HPDE6-E6E7 (cell line): ENCODE measurements at regions not wholly inside any gene's neighbourhood (a gene's known extent, or its start where the extent isn't known, plus 50 kb on each side); places are given as distances from the start of the nearest gene placed in this dataset.

Source experiments
- DNase-seq: peaks from one replicate; pipeline ENCODE4 v3.0.0; 2011; ENCODE audit warnings: missing footprints; ENCODE audit errors: extremely low spot score

DNA sequence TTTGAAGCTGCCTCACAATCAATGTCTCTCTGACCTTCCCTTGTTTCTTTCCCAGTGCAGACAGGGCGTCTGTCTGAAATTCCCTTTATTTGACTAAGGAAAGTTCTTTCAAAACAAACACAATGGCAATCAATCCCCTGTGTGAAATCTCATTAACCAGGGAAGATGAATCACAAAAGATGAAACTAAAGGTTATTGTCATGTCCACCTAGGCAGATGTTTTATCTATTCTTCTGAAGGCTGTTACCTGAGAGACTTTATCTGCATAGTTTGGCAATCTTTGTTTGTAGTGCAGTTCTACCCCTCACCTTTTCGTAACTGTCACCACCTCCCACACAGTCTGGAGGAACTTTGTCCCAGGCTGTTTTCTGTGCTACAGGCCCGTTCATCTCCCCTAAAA lies 217.5 kb upstream of the RIOK2 start:
- no peak for DNase-seq

DNA sequence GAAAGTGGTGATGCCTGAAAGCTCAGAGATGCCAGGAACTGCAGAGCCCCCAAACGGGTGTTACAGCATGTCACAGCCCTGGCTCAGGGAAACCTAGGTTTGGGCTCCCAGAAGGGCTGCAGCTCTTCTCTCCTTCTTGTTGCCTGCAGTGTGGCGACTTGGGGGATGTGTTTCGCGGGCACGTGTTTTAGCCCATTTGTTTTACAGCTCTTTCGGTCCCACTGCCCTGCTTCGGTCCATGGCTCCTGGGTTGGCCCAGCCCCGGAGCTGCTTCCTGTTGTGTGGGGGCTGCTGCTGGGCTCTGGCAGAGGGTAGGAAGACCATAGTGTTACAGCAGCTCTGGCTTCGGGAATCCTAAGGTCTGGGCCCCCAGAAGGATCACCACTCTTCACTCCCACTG lies 222.9 kb upstream of the RIOK2 start:
- no peak for DNase-seq

DNA sequence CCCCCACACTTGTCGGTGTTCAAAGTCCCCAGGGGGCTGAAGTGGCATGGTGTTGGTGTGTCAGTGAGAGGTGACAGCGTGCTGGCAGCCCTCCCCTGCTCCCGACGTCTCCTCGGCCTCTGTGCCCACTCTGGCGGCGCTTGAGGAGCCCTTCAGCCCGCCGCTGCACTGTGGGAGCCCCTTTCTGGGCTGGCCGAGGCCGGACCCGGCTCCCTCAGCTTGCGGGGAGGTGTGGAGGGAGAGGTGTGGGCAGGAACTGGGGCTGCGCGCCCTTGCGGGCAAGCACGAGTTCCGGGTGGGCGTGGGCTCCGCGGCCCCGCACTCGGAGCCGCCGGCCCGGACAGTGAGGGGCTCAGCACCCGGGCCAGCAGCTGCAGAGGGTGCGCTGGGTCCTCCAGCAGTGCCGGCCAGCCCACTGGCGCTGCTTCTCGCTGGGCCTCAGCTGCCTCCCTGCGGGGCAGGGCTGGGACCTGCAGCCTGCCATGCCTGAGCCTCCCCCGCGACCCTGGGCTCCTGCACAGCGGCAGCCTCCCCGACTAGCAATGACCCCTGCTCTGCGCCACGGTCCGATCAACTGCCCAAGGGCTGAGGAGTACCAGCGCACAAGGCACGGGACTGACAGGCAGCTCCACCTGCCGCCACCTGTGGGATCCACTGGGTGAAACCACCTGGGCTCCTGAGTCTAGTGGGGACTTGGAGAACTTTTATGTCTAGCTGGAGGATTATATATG lies 224.1 kb upstream of the RIOK2 start:
- no peak for DNase-seq

DNA sequence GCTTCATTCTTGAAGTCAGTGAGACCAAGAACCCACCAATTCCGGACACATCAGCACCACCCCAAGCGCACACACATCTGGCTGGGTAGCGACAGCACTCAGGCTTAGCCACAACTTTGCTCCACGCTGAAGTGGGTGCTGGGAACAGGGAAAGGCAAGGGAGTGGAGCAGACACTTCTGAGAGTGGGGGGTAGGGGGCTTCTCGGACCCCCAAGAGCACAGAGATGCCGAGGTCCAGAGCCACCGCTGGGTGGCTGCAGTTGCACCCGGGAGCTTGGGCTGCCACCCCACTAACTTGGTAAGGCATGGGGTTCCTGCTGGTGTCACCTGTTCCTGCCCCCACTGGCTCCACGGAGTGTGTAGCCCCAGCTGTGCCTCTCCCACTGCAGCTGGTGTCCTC lies 225.3 kb upstream of the RIOK2 start:
- DNase-seq: no peak

DNA sequence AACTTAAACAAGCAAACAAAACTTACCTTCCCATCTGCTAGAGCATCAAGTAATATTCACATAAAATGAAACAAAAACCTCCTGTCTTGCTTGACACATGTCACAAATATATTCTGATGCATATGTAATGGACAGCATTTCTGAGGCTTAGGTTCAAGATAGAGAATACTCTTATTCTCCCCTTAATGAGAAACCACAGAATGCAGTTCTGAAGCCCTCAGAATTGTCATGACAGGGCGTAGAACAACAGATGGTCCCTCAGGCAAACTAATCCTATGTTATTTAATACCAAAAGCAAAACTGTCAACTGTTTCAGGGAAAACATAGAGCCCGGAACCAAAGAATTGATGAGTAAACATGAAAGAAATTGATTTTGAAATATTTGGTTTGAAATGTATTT lies 229.9 kb upstream of the RIOK2 start:
- DNase-seq: no peak

DNA sequence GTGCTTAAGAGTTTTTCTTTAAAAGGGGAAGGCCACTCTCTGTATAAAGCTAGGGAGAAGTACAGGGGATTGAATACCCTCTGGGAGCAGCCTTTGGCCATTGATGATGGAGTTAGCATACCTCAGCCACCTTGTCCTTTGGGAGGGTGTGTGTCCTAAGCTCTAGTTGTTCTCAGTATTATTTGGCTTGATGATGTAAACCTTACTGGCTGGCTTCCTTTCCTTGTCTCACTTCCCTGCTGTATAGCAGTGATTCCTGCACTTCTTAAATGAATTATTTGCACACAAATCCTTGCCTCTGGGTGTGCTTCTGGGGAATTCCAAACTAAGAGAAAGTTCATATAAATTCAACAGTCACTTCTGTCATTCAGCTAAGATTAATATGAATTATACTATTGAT lies 234.9 kb upstream of the RIOK2 start:
- no peak for DNase-seq

DNA sequence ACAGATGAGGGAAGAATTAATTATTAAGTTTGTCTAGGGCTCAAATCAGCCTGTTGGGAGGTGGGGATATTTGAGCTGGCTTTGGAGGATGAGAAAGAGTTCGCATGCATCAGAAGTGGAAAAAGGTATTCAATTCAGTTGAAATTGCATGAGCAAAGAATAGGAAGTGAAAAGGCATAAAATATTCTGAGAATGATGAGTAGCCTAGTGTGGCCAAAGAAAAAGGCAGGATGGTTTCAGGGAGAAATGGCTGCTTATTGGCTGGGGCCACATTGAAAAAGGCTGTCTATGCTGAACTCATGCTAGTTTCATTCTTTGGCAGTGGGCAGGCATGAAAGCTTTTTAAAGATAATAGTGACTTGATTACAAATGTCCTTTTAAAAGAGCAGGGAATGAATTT lies 235.4 kb upstream of the RIOK2 start:
- DNase-seq: no peak

DNA sequence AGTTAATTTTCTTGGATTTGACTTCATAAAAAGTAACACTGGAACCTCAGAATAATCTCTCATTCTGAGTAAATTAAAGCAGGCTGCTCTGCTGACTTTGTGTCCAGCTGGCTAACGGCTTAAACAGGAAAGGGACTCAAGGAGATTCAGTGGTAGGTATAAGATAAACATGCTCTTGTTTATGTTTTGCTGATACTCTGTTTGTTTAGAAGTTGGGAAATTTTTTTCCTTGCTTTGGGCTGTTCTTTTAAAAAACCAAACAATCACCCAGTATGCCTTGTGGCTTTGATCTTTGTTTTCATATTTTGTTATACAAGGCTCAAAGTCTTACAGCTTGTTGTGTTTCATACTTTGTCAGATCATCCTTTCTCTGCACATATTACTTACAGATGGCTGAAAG lies 237.6 kb upstream of the RIOK2 start:
- no peak for DNase-seq

DNA sequence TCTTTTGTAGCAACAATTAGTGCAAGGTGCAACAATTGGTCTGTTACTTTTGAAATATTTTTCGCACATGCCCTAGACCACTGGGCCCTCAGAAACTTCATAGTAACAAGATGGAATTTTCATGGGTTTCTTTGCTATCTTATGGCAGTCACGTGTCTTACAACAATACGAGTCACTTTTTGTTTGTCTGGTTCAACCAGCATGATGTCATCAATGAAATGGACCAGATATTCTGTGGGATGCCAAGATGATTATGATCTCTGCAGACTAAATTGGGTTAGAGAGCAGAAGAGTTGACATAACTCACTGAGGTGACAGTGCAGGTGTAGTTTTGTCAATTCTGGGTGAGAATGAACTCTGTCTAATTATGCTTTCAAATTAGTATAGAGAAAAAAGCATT lies 239.6 kb upstream of the RIOK2 start:
- no peak for DNase-seq

DNA sequence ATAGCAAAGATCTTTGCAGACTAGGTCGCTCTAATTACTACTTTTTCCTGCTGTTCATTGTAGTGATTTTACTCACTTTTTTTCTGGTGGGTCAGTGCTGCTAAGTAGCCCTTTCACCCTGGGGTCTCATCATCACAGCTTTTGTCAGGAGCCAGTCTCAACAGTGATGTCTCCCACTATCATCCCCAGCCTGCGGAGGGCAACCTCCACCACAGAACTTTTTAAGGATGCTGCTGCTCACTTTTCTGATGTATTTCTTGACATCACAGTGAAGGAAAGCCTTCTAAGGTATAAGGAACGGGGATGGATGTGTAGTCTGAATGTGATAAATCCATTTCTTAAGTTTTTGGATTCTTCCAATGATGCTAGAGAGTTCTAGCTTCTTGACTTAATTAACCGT lies 242.5 kb upstream of the RIOK2 start:
- no peak for DNase-seq

DNA sequence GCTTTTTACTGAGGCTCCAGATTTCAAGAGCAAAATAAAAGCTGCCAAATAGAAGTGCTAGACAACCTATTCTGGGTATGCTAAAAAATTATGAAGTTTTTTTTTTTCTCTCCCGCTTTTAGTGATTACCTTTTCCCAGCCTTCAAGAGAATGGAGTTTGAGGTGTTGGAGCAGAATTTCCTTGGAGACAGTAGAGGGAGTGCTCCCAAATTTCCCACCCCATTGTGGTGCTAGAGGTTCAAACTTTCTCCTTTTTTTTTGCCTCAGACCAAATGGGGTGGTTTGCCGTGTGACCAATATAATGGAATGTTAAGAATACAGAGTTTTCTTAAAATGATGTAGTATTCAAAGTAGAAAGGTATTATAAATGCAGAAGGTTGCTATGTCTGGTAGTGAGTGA lies 244.2 kb upstream of the RIOK2 start:
- DNase-seq: no peak

DNA sequence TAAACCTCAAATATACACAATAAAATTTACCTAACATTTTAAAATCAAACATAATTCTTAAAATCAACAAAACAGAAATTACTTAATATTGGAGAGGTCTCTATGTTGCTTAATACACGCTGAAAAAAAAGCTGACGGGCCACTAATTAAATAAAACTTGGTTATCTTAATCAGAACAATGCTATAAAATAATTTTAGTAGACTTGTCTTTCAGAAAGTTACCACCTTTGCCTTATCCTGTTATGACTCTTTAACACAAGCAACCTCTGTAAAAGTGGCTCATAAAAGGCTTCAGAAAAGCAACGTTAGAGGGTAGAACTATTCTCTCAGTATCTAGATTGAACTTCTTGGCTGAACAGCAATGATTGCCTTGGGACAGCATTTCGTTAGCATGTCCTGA lies 251.0 kb upstream of the RIOK2 start:
- no peak for DNase-seq

DNA sequence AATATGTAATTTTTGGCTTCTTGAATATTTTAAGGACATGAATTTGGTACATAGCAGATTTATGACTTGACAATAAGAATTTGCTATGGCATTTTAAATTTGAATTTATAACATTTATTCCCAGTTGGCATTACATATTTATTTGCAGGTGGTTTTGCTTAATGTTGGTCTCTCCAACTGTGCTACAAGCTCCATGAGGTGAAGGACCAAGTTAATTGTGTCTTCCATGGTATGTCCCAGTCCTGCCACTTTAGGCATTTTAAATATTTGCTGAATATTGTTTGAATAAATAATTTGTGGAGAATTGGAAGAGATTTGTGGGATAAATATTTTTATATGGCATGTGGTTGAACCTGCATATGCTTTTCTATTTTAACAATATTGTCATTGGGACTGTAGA lies 253.4 kb upstream of the RIOK2 start:
- DNase-seq: no peak

DNA sequence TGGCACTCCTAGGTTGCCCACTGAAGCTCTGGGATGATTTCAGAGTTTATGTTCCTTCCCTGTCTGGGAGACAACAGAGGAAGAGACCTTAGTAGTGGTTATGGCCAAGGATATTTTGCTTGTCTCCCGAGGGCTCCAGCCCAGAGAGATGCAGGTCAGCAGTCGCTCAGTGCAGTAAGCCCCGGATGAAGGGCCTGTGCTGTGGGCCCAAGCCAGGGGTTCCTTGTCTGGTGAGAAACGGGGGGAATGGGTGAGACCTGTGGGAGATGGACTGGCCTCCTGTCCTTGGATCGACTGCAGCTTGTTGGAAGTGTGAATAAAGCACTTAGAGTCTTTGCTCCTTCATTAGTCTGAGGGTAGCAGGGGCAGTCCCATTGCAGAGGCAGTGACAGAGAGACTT lies 260.7 kb upstream of the RIOK2 start:
- DNase-seq: no peak

DNA sequence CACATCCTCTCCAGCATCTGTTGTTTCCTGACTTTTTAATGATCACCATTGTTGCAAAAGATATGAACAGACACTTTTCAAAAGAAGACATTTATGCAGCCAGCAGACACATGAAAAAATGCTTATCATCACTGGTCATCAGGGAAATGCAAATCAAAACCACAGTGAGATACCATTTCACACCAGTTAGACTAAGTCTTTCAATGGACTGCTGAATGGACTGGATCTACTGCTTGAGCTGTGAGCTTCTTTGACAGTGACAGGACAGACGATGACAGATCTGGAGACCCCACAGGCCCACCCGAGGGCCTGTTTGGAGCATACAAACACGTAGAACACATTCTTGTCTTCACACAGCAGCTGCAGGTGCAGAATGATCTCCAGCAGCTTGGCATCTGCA lies 266.1 kb upstream of the RIOK2 start:
- no peak for DNase-seq

DNA sequence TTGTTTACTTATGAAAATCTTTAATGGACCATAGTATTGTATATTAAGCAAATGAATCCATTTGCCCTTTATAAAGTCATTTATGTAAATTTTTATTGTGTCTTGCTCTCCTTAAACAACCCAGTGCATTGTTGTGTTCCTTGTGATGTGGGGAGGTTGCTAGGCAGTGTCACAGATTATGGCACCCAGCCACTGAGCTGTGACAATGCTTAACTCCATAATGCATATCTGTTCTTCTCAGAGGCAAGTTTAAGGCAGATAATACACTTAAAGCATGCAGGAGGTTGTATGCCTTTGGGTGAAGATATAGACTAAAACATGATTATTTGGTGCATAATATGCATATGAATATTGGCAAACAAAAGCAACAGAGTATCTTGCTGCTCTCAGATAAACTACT lies 269.6 kb upstream of the RIOK2 start:
- DNase-seq: no peak

DNA sequence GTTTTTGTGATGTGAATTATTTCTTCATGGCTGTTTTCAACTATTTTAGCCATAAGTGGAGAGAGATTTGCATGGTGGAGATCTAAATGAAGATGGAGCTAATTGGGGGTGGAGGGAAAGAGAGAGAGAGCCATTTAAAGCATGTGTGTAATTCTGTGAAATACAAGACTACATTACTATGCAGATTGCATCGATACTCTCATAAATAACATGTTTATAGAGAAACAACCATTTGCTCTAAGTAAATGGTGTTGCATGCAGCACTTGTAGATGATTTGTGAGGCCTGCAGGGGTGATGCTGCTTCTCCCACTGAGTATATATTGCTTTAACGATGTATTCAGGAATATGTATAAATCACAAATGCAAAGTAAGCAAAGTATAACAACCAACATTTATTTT lies 270.2 kb upstream of the RIOK2 start:
- DNase-seq: no peak

DNA sequence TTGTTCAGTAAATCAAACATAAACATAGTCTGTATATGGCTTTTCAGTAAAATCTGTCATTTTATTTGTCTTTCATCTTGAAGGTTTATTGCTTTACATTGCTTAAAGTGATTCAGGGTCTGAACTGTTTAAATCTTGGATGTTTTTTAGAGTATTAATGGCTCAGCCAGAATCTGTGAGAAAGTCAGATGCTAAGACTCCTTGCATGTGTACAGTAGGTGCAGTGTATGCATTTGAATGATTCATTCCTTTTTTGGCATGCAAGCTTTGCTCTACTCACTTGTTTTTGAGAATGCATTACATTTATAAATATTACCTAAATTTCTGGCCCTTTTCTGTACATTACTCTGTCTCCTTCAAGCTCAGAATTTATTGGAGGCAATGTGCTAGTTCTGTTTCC lies 271.0 kb upstream of the RIOK2 start:
- DNase-seq: no peak

DNA sequence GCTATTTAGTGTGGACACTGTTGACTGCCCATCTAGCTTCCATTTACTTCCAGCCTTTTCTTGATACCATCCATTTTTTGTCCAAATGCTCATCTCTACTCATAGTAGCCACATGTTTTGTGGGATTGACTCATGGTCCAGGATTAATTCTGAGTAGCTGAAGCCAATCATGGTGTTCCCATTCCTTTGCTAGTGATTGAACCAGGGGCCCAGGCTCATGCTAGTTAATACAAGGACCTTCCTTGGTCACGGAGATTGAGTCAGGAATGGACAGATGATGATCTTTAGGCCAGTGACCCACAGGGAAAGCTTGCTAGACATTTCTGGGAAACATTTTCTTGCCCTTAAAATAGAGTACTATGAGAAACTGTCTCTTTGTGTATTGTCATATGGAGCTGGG lies 272.9 kb upstream of the RIOK2 start:
- no peak for DNase-seq

DNA sequence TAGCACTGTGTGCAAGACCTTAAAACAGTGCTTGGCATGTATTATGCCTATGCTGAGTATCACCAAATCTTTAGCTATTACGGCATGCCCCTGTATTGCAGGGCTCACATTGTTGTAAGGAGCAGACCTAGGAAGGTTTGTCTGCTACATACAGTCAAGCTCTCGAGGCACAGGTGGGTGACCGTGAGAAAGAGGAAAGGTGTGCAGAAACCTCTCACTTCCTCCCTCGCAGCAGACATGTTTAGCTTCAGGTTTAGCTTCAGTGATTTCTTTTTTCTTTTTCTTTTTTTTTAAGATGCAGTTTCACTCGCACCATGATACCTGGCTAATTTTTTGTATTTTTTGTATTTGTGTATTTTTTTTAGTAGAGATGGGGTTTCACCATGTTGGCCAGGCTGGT lies 275.8 kb upstream of the RIOK2 start:
- no peak for DNase-seq

DNA sequence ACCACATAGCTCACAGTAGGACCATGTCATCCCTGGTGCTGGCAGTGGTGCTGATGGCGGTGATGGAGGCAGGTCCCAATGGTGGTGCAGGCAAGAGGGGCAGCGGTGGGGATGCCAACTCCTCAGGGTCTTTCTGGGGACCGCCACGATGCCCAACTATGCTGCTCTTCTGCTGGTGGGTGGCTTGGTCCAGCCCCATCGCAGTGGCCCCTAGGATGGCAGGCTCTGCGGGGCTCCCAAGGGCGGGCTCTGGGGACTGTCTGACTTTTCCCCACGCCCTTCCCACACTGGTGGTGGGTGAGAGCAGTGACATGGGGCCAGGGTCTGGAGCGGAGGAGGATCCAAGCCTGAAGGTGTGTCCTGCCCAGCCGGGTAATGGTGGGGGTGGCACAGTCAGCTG lies 288.9 kb upstream of the RIOK2 start:
- DNase-seq: no peak

DNA sequence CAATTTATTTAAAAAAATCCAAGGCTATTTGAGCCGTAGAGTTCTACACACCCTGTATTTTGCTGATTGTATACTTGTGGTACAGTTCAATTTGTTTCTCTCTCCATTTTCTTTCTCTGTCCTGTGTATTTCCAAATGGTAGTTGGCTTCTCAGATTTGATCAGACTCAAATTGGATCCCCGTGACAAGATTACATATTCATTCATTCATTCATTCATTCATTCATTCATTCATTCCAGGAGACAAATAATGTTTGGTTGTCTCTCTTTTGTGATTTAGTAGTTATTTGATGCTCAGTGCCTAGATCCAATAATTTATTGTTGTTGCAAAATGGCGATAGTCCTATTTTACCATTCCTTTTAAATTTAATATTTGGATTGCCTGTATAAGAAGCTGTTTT lies 292.8 kb upstream of the RIOK2 start:
- no peak for DNase-seq

DNA sequence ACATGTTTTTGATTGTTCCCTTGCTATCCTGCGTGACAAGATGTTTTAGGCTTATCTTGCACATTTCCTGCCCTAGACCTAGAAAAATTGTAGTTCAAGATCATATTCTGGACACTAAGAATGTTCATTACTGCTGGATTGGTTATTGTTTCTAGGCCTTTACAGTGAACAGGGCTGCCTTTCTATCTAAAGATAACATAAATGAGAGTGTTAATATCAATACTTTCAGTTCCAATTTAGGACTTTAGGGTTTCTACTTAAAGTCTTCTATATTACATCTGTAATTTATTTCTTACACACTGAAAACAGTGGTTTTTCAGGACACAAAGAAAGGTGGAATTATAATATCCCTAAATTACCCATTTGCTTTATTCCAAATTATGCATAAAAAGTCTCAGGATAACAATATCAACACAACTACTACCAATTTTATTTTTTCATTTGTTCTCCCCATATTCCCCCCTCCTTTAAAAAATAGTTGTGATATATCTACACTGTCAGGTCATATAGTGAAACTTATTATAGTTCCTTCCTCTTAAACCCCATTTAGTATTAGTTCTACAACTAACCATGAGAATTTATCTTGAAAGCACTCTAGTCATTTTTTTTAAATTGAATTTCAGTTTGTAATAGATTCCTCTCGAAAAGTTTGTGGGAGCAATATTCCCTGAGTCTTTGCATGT lies 293.9 kb upstream of the RIOK2 start:
- DNase-seq: no peak

DNA sequence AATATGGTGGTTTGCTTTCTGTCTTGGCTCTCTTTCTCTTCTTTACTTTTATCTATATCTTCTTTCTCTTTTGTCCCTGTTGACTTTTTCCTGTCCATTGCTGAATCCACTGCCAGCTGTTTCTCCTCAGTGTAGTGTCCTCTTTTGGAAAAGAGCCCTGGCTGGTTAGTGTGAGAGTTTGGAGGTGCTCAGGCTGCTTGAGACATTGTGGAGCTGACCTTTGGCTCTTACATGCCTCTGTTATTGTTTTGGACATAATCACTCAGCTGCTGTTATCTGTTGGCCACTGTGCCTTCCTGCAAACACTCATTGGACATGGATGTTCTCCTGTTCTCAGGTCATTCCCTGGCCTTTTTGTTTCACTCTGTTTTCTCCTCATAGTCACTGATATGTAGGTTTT lies 295.4 kb upstream of the RIOK2 start:
- DNase-seq: no peak
